Keratinocyte (primary cell): ENCODE measurements at regions not wholly inside any gene's neighbourhood (a gene's known extent, or its start where the extent isn't known, plus 50 kb on each side); places are given as distances from the start of the nearest gene placed in this dataset.

Experiments
- DNase-seq: peaks from one replicate; pipeline ENCODE4 v3.0.0-alpha.2; 2011; ENCODE audit warnings: low read depth, missing footprints, low spot score
- FAIRE-seq: peaks from 2 replicates; lab custom pipeline; 2011; peaks lifted over from hg19 to GRCh38; lab: Jason Lieb, UNC
- H2AFZ ChIP-seq: 2 replicates; pipeline ENCODE4 v1.6.0; 2012; ENCODE audit warnings: low read length, control low read depth, inconsistent platforms; ENCODE audit not compliant: control insufficient read depth
- H3K27ac ChIP-seq: 2 replicates; pipeline ENCODE4 v1.5.1; 2011; ENCODE audit warnings: low read length; ENCODE audit not compliant: control insufficient read depth, insufficient read depth
- H3K27me3 ChIP-seq: 3 replicates; pipeline ENCODE4 v1.6.0; 2011; ENCODE audit warnings: low read length; ENCODE audit not compliant: control insufficient read depth, insufficient read depth; ENCODE audit errors: extremely low read depth
- H3K36me3 ChIP-seq, 2 experiments: 2 replicates in 1 of 2; 3 replicates in 1 of 2; pipeline ENCODE4 v1.5.1; 2011; ENCODE audit warnings: low read length in 2 of 2, mild to moderate bottlenecking in 1 of 2; ENCODE audit not compliant: control insufficient read depth in 2 of 2, insufficient read depth in 2 of 2; ENCODE audit errors: extremely low read depth in 1 of 2
- H3K4me1 ChIP-seq: 3 replicates; pipeline ENCODE4 v1.5.1; 2011; ENCODE audit warnings: low read length; ENCODE audit not compliant: control insufficient read depth, insufficient read depth; ENCODE audit errors: extremely low read depth
- H3K4me2 ChIP-seq: 3 replicates; pipeline ENCODE4 v1.6.0; 2011; ENCODE audit warnings: low read depth, low read length; ENCODE audit not compliant: control insufficient read depth, insufficient read depth; ENCODE audit errors: extremely low read depth
- H3K4me3 ChIP-seq, 3 experiments: fragments of 200-600 bp in 1 of 3; sonication (generic) in 1 of 3; 2 replicates in 2 of 3; 3 replicates in 1 of 3; pipeline ENCODE4 v1.5.1; 2011 to 2016; ENCODE audit warnings: low read length in 3 of 3, mild to moderate bottlenecking in 3 of 3, control low read depth in 2 of 3, inconsistent platforms in 1 of 3, low read depth in 1 of 3, mixed read lengths in 1 of 3, mixed run types in 1 of 3, moderate library complexity in 1 of 3; ENCODE audit not compliant: control insufficient read depth in 2 of 3, insufficient read depth in 2 of 3; ENCODE audit errors: extremely low read depth in 1 of 3
- H3K79me2 ChIP-seq: 2 replicates; pipeline ENCODE4 v1.6.0; 2012; ENCODE audit warnings: low read length; ENCODE audit not compliant: control insufficient read depth, insufficient read depth
- H3K9ac ChIP-seq: 3 replicates; pipeline ENCODE4 v1.6.0; 2011; ENCODE audit warnings: low read length; ENCODE audit not compliant: control insufficient read depth, insufficient read depth; ENCODE audit errors: extremely low read depth
- H3K9me1 ChIP-seq: 3 replicates; pipeline ENCODE4 v1.6.0; 2011; ENCODE audit warnings: low read length; ENCODE audit not compliant: control insufficient read depth, insufficient read depth; ENCODE audit errors: extremely low read depth
- H3K9me3 ChIP-seq: 2 replicates; pipeline ENCODE4 v1.5.1; 2012; ENCODE audit warnings: low read depth, low read length; ENCODE audit not compliant: control insufficient read depth
- H4K20me1 ChIP-seq: 3 replicates; pipeline ENCODE4 v1.6.0; 2011; ENCODE audit warnings: low read length; ENCODE audit not compliant: control insufficient read depth, insufficient read depth; ENCODE audit errors: extremely low read depth
- EZH2 ChIP-seq: IDR thresholded peaks from one replicate; pipeline ENCODE4 v1.6.1; 2012; ENCODE audit warnings: inconsistent platforms, mild to moderate bottlenecking, low read length, moderate library complexity
- dilution Hi-C: fragments of 300-500 bp; cut with MboI; formaldehyde crosslinking; loops from one replicate; pipeline ENCODE4 v1.7.0; 2020; ENCODE audit warnings: low sequenced_read_pairs; ENCODE audit not compliant: extremely low pct_ligation_motif_present
- TF ChIP-seq, protein P1 (sequence below), 3 experiments: IDR thresholded peaks in 1 of 3; conservative IDR thresholded peaks in 1 of 3; optimal IDR thresholded peaks in 1 of 3; 2 replicates in 2 of 3; 3 replicates in 1 of 3; pipeline versions ENCODE3 to v1.5.1; 2011; ENCODE audit warnings: low read length in 3 of 3, mild to moderate bottlenecking in 3 of 3, moderate library complexity in 2 of 3, control low read depth in 1 of 3, inconsistent platforms in 1 of 3; ENCODE audit not compliant: insufficient read depth in 2 of 3; ENCODE audit errors: extremely low read depth in 1 of 3

DNA sequence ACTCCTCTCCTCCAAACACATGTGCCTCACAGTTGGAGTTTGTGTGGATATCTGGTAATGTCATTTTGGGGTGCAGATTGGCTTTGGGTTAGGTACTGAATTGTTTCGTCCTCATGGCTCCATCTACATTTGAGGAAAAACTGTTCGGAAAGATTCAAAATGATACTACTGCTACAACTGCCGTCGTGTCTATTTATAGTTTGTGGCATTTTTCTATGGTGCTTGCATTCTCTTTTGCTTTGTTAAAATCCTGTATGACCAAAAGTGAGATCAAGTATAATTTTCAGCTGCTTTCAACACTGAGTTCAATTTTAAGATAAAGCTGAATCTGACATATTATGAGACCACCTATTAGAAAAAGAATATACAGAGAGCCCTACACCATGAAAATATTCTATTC is 176.3 kb upstream of the DSEL start:
- dilution Hi-C loops: no loop called here
- no peak for DNase-seq
- Histone ChIP-seq H3K27ac (no peak overlapping the region), H3K4me2 (no peak overlapping the region), H3K9ac (no peak overlapping the region), H3K79me2 (no peaks in the 10 kb centered on the region), H3K9me3 (no peaks in the 10 kb centered on the region), H3K4me3 (no peak overlapping the region), H2AFZ (no peak overlapping the region), H3K4me1 (no peaks in the 10 kb centered on the region), H4K20me1 (no peaks in the 10 kb centered on the region), H3K9me1 (no peaks in the 10 kb centered on the region), H3K27me3 (no peaks in the 10 kb centered on the region), H3K36me3 (no peaks in the 10 kb centered on the region)
- TF ChIP-seq, protein P1, sequence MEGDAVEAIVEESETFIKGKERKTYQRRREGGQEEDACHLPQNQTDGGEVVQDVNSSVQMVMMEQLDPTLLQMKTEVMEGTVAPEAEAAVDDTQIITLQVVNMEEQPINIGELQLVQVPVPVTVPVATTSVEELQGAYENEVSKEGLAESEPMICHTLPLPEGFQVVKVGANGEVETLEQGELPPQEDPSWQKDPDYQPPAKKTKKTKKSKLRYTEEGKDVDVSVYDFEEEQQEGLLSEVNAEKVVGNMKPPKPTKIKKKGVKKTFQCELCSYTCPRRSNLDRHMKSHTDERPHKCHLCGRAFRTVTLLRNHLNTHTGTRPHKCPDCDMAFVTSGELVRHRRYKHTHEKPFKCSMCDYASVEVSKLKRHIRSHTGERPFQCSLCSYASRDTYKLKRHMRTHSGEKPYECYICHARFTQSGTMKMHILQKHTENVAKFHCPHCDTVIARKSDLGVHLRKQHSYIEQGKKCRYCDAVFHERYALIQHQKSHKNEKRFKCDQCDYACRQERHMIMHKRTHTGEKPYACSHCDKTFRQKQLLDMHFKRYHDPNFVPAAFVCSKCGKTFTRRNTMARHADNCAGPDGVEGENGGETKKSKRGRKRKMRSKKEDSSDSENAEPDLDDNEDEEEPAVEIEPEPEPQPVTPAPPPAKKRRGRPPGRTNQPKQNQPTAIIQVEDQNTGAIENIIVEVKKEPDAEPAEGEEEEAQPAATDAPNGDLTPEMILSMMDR (optimal IDR thresholded peaks at IDR 0.05 in 1 of 3, IDR thresholded peaks at IDR 0.05 in 1 of 3, conservative IDR thresholded peaks at IDR 0.05 in 1 of 3; ENCODE audit: extremely low read depth in 1 of 3, insufficient read depth in 2 of 3, low read length in 3 of 3): no peak
- TF ChIP-seq EZH2: no peak
- FAIRE-seq: no peak

DNA sequence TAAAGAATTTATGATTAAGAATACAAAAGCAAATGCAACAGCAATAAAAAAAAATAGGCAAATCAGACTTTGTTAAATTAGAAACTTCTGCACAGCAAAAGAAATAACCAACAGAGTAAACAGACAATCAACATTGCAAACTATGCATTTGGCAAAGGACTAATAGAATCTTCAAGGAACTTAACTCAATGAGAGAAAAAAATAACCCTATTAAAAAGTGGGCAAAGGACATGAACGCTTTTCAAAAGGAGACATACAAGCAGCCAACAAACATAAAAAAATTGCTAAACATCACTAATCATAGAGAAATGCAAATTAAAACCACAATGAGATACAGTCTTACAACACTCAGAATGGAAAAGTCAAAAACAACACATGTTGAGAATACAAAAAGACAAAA is 166.0 kb upstream of the DSEL start:
- no peaks in the 10 kb centered on the region for H4K20me1 ChIP-seq
- H3K27me3 ChIP-seq: no peaks in the 10 kb centered on the region
- H3K4me1 ChIP-seq: no peaks in the 10 kb centered on the region
- no peak for DNase-seq
- no peak for TF ChIP-seq EZH2
- TF ChIP-seq, protein P1 (optimal IDR thresholded peaks at IDR 0.05 in 1 of 3, IDR thresholded peaks at IDR 0.05 in 1 of 3, conservative IDR thresholded peaks at IDR 0.05 in 1 of 3; ENCODE audit: extremely low read depth in 1 of 3, insufficient read depth in 2 of 3, low read length in 3 of 3): no peak
- no peaks in the 10 kb centered on the region for H3K9me3 ChIP-seq
- no peaks in the 10 kb centered on the region for H3K9me1 ChIP-seq
- dilution Hi-C loops: no loop called here
- H3K4me3 ChIP-seq: no peak overlapping the region
- H3K9ac ChIP-seq: no peak overlapping the region
- H2AFZ ChIP-seq: no peak overlapping the region
- H3K79me2 ChIP-seq: no peaks in the 10 kb centered on the region
- no peak overlapping the region for H3K27ac ChIP-seq
- H3K4me2 ChIP-seq: no peak overlapping the region
- no peaks in the 10 kb centered on the region for H3K36me3 ChIP-seq
- FAIRE-seq: no peak
